HK-2 (cell line): ENCODE measurements at regions not wholly inside any gene's neighbourhood (a gene's known extent, or its start where the extent isn't known, plus 50 kb on each side); places are given as distances from the start of the nearest gene placed in this dataset.

Experiments used
- DNase-seq: peaks from one replicate; pipeline ENCODE4 v3.0.0-alpha.2; 2018; ENCODE audit not compliant: unreplicated experiment

GRCh38 chr4:176902710-176903323, 110.1 kb upstream of the VEGFC start:
- no peak for DNase-seq

DNA sequence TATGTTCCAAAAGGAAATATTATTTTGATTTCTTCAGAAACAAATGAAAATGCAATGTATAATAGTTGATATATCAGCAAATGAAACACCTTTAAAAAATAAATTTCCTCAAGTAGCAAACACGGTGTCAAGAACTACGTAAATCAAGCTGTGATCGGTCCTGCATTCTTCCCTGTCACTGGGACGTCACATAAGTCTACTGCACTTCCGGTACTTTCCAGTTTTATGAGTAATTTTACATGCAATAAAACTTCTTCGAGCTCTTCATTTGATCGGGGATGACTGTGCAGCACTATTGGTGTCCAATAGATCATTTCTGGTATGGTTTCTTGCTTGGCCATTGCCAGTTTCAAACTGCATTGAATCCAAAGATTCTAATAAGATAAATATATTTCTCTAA, 114.0 kb upstream of the VEGFC start:
- no peak for DNase-seq

- DNase-seq, result no peak
Observed at GRCh38 chr4:176910646-176911045, 117.9 kb upstream of the VEGFC start.

- no peak for DNase-seq
Observed at GRCh38 chr4:176919631-176920030, 126.9 kb upstream of the VEGFC start.

- DNase-seq, result no peak
Observed at GRCh38 chr4:176920694-176921093, 128.0 kb upstream of the VEGFC start.

DNA sequence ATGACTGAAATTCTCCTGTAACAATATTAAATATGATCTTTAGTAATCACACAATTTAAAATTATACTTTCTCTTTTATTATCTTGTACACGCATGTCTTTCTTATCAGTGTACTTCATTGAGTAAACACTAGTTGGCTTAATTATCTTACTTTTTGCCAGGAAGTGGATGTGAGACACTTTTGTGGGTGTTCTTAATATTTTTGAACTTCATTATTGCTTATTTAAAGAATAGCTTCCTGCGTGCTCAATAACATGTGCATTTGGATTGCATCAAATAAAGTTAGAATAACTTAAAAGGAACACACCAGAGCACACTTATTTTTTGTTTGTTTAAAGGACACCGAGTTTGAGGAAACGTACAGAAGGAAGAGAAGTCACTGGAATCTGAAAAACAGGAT, 128.5 kb upstream of the VEGFC start:
- no peak for DNase-seq

DNA sequence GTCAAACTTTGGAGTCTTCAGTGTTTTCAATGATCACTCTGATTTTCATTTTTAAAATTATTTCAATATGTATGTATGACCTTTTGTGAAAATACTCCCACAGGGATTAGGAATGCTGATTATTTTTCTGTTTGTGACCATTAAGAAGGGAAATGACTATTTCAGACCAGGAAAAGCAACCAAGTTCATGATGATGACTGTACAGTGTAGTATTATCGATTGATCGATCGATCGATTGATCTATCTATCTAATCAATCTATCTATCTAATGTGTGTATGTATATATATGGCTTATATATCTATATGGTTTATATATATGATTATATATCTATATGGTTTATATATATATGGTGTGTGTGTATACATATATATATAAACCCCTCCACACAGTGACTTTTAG, 131.5 kb upstream of the VEGFC start:
- no peak for DNase-seq

- DNase-seq, result no peak
Observed at GRCh38 chr4:176925962-176926361, 133.2 kb upstream of the VEGFC start.

DNA sequence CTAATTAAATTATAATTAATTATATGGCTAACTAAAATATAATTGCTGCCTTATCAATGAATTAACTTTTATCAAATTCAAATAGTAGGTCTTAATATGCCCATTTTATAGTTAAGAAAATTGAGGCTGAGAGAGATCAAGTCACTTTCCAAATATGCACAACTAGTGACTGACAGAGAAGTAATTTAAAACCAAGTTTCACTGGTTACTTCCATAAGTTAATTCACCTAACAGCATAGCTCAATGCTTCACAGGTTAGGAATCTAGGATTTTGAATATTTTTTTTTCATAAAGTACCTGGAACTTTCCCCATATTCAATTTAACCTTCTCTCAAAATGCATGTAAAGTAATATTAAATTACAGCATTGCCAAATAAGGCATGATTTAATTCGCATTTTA, 134.4 kb upstream of the VEGFC start:
- no peak for DNase-seq

GRCh38 chr4:176927664-176928063, 134.9 kb upstream of the VEGFC start:
- DNase-seq, result no peak

DNA sequence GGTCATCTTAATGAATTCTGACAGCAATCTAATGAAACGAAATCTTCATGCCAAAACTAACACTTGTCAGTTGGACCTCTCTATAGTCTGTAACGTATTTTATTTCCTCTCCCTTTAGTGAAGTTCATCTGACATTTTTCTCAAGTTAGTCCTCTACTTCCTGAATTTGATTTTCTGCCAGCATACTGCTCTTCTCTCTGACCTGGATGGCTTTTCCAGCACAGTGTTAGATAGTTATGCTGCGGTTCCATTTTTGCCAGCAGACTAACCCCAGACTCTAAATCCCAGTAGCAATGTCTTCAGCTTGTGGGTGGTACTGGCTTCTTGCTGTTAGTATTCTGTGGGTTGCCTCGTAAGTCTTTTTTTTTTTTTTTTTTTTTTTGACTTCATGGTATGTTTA, 146.7 kb upstream of the VEGFC start:
- no peak for DNase-seq

GRCh38 chr4:176945334-176945733, 152.6 kb upstream of the VEGFC start:
- DNase-seq, result no peak

DNA sequence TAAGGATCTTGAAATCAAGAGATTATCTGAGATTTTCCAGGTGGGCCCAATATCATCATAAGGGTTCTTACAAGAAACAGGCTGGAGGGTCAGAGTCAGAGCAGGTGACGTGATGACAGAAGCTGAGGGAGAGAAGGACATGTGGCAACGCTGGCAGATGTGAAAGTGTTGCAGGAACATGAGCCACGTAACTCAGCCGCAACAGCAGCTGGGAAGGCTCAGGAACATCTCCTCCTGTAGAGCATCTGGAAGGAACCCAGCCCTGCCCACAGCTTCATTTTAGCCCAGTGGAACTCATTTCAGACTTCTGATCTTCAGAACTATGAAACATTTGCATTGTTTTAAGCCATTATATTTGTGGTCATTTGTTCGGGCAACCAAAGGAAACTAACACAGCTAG, 156.3 kb upstream of the VEGFC start:
- no peak for DNase-seq

- no peak for DNase-seq
Observed at GRCh38 chr4:176953021-176953420, 160.3 kb upstream of the VEGFC start.

DNA sequence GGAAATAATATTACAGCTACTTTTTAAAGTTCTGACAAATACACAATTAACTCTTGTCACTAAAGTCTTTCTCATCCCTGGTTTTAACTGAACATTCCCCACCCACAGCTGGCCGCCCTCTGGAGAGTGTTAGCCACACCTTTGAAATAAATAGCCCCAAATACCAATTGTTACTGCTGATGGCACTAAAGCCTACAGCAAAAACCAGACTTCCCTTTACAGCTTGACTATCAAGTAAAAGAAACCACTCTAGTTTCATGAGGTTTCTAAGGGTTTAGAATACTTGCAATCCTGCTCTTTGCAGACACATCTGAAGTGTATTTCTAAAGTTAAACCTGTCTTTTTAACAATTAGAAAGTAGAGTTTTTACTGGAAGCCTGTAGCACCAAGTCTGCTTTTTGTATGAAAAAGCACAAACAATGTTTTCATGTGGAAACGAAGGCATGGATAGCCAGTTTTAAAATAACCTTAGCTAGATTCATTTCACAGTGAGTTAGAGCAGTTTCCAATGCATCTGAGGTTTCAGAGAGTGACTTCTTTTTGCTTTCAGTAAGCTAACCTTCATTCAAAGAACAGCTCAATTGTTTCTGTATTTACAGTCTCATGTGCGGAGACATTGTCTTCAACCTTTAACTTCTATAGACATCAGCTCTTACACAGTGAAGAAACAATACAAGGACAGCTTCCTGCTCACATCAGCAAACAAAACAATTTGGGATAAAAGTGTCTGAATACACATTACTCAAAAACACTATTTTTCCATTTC, 164.8 kb upstream of the VEGFC start:
- DNase-seq, result no peak

- DNase-seq, result no peak
Observed at GRCh38 chr4:176959980-176960379, 167.3 kb upstream of the VEGFC start.

DNA sequence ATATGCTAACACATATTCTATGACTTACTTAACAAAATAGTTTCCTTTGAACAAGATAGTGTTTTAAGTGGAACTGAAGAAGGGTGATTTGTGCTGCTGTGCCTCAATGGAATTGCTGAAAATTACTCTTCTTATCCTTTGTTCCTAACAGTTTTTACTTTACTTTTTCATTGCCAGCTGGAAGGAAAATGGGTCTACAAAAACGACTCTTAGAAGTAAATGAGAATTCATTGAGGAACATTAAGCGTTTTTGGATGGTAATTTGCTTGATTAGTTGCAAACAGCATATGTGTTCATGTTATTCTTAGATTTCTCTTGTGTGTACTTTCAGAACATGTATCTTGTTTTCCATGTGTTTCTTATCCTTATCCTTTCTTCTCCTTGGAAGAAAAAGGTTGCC, 170.4 kb upstream of the VEGFC start:
- no peak for DNase-seq

GRCh38 chr4:176964116-176964691, 171.5 kb upstream of the VEGFC start:
- DNase-seq, result no peak

DNA sequence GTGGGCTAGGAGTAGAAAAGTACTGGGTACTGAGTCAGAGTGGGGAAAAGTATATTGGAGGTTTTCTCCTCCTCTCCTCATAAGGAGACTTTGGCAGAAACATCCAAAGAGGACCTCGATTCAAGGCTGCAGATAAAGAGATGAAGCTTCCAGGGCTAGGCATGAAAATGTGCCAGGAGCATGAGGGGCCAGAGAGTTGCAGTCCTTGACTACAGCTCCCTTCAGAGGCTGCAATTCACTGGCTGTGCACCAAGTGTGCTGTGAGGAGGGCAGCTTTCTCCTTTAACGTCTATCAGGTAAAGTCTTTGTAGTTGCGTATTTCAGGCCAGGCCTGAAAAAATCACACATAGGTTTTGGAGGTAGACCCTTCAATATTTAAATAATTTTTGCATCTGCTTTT, 174.9 kb upstream of the VEGFC start:
- DNase-seq, result no peak

GRCh38 chr4:176968094-176968493, 175.4 kb upstream of the VEGFC start:
- no peak for DNase-seq

DNA sequence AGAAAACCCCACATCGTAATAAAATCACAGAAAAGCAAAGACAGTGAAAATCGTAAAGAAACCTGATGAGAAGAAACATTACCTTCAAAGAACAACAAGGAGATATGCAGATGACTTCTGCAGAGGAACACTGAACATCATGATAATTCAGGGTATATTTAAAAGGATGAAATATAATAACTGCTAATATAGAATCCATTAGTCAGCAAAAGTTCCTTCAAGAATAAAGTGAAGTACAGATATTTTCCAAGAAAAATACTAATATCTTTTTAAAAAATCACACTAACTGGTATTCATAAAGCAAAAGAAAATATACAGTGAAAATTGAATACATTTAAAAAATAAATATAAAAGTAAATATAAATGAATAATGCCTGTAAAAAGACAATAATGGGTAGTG, 176.3 kb upstream of the VEGFC start:
- no peak for DNase-seq

GRCh38 chr4:176970853-176971252, 178.1 kb upstream of the VEGFC start:
- no peak for DNase-seq

DNA sequence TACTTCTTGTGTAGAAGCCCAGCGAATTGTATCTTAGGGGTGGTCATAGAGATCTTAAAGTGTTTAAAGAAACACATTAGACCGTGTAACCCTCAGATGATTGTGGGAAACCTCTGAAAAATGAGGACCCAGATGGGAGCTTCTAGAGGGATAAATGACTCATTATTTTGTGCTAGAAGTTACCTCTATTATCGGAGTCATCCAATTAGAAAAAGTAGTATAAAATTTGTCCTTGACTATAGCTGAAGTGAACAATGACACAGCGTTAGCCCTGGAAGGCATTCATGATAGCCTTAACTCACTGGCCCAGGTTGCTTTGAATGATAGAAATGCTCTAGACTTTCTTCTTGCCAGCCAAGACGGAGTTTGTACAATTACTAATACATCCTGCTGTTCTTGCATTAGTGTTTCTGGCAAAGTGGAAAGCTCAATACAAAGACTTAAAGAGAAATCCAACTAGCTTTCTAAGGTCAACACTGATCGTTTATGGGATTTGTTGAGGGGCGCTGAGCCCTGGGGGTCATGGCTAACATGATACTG, 178.9 kb upstream of the VEGFC start:
- no peak for DNase-seq
